ENCODE measurements at regions not wholly inside any gene's neighbourhood (a gene's known extent, or its start where the extent isn't known, plus 50 kb on each side); places are given as distances from the start of the nearest gene placed in this dataset.

- no peak for TF ChIP-seq CTCF (IDR thresholded peaks at IDR 0.05; ENCODE audit: extremely low read depth, insufficient read depth, missing control alignments)
- in situ Hi-C loops (cut with MboI; ENCODE audit: low pct_unique_long_range_greater_than_20kb, low sequenced_read_pairs, unreplicated experiment) = no loop called here
- DNase-seq (ENCODE audit: low spot score) = no peak
These were observed 611.1 kb downstream of the ACTL7B start for GRCh38 chr9:108244686-108245085.

GRCh38 chr9:108241384-108242073, 614.3 kb downstream of the ACTL7B start:
- DNase-seq (ENCODE audit: low spot score) = no peak
- no peak for TF ChIP-seq CTCF (IDR thresholded peaks at IDR 0.05; ENCODE audit: extremely low read depth, insufficient read depth, missing control alignments)
- in situ Hi-C loops (cut with MboI; ENCODE audit: low pct_unique_long_range_greater_than_20kb, low sequenced_read_pairs, unreplicated experiment) = no loop called here

- DNase-seq (ENCODE audit: low spot score) = no peak
- in situ Hi-C loops (cut with MboI; ENCODE audit: low pct_unique_long_range_greater_than_20kb, low sequenced_read_pairs, unreplicated experiment) = no loop called here
These were observed 616.0 kb downstream of the ACTL7B start for GRCh38 chr9:108239696-108240321.

GRCh38 chr9:108235609-108236008, 620.2 kb downstream of the ACTL7B start:
- in situ Hi-C loops (cut with MboI; ENCODE audit: low pct_unique_long_range_greater_than_20kb, low sequenced_read_pairs, unreplicated experiment) = no loop called here
- no peak for TF ChIP-seq CTCF (IDR thresholded peaks at IDR 0.05; ENCODE audit: extremely low read depth, insufficient read depth, missing control alignments)
- no peak for DNase-seq (ENCODE audit: low spot score)

More at GRCh38 chr9:108239696-108240321, 616.0 kb downstream of the ACTL7B start:
- no peak for TF ChIP-seq CTCF (IDR thresholded peaks at IDR 0.05; ENCODE audit: extremely low read depth, insufficient read depth, missing control alignments)

GRCh38 chr9:108234811-108235210, 621.0 kb downstream of the ACTL7B start:
- TF ChIP-seq CTCF (IDR thresholded peaks at IDR 0.05; ENCODE audit: extremely low read depth, insufficient read depth, missing control alignments) = no peak
- in situ Hi-C loops (cut with MboI; ENCODE audit: low pct_unique_long_range_greater_than_20kb, low sequenced_read_pairs, unreplicated experiment) = no loop called here

GRCh38 chr9:108225149-108225800, 630.5 kb downstream of the ACTL7B start:
- no peak for DNase-seq (ENCODE audit: low spot score)
- TF ChIP-seq CTCF (IDR thresholded peaks at IDR 0.05; ENCODE audit: extremely low read depth, insufficient read depth, missing control alignments) = no peak
- in situ Hi-C loops (cut with MboI; ENCODE audit: low pct_unique_long_range_greater_than_20kb, low sequenced_read_pairs, unreplicated experiment) = no loop called here

More at GRCh38 chr9:108234811-108235210, 621.0 kb downstream of the ACTL7B start:
- DNase-seq (ENCODE audit: low spot score) = no peak
